ENCODE measurements at regions not wholly inside any gene's neighbourhood (a gene's known extent, or its start where the extent isn't known, plus 50 kb on each side); places are given as distances from the start of the nearest gene placed in this dataset.

GRCh38 chr5:135161221-135161620, 127.2 kb upstream of the PITX1 start:
- no peaks in the 10 kb centered on the region for H3K36me3 ChIP-seq (replicated peaks in 1 of 2; ENCODE audit: control insufficient read depth in 1 of 2, insufficient read depth in 2 of 2, low read length in 1 of 2)
- no peak overlapping the region for H3K27ac ChIP-seq (ENCODE audit: low read depth in 2 of 2, low read length in 1 of 2)
- ChIA-PET CTCF (no interaction called here), POLR2A (no interaction called here)
- no peak overlapping the region for H3K9ac ChIP-seq
- H3K9me3 ChIP-seq, result no peaks in the 10 kb centered on the region
- H3K9me2 ChIP-seq, result no peaks in the 10 kb centered on the region
- H3K4me2 ChIP-seq, result no peak overlapping the region
- no peaks in the 10 kb centered on the region for H4K20me1 ChIP-seq (ENCODE audit: insufficient read depth)
- H3K4me1 ChIP-seq (ENCODE audit: control insufficient read depth in 1 of 2, insufficient read depth in 2 of 2, low read depth in 1 of 2, low read length in 1 of 2), result no peaks in the 10 kb centered on the region
- DNase-seq, result no peak
- no peak for TF ChIP-seq EP300 (IDR thresholded peaks at IDR 0.05; ENCODE audit: borderline replicate concordance in 1 of 2, low read depth in 1 of 2, low read length in 1 of 2)
- no peak for TF ChIP-seq EZH2phosphoT487 (IDR thresholded peaks at IDR 0.05; ENCODE audit: borderline replicate concordance, low read depth)
- H2AFZ ChIP-seq (ENCODE audit: low read depth), result no peak overlapping the region
- 53% methylated on average over 1 of the region's 1 CpG for WGBS (ENCODE audit: low lambda C conversion rate)
- no peak overlapping the region for H3K4me3 ChIP-seq (ENCODE audit: low read depth in 2 of 2, low read length in 1 of 2)
- H3F3A ChIP-seq (replicated peaks; ENCODE audit: insufficient read depth), result no peaks in the 10 kb centered on the region
- no peaks in the 10 kb centered on the region; the same call in 1 of the 2 replicates for H3K27me3 ChIP-seq (ENCODE audit: insufficient read depth)
- no peaks in the 10 kb centered on the region for H3K79me2 ChIP-seq (ENCODE audit: insufficient read depth)

- ChIA-PET POLR2A (no interaction called here), CTCF (interaction anchor here (0.8 to 1.7 kb wide), 2 partner anchors 9 to 21 kb away, joined by 3 to 4 read pairs; no protein-coding TSS in a partner anchor)
- Histone ChIP-seq H3K79me2 (ENCODE audit: insufficient read depth) (no peaks in the 10 kb centered on the region), H3K27ac (ENCODE audit: low read depth in 2 of 2, low read length in 1 of 2) (no peak overlapping the region), H3K27me3 (ENCODE audit: insufficient read depth) (no peaks in the 10 kb centered on the region; the same call in 1 of the 2 replicates), H3K9ac (no peak overlapping the region), H3K4me2 (no peak overlapping the region), H3K9me2 (no peaks in the 10 kb centered on the region), H2AFZ (ENCODE audit: low read depth) (no peak overlapping the region), H3K4me1 (ENCODE audit: control insufficient read depth in 1 of 2, insufficient read depth in 2 of 2, low read depth in 1 of 2, low read length in 1 of 2) (no peaks in the 10 kb centered on the region), H4K20me1 (ENCODE audit: insufficient read depth) (no peaks in the 10 kb centered on the region), H3K9me3 (no peaks in the 10 kb centered on the region), H3F3A (replicated peaks; ENCODE audit: insufficient read depth) (no peaks in the 10 kb centered on the region), H3K36me3 (replicated peaks in 1 of 2; ENCODE audit: control insufficient read depth in 1 of 2, insufficient read depth in 2 of 2, low read length in 1 of 2) (no peaks in the 10 kb centered on the region), H3K4me3 (ENCODE audit: low read depth in 2 of 2, low read length in 1 of 2) (no peak overlapping the region)
- DNase-seq, result no peak
- TF ChIP-seq EZH2phosphoT487 (IDR thresholded peaks at IDR 0.05; ENCODE audit: borderline replicate concordance, low read depth) (no peak), RXRA (IDR thresholded peaks at IDR 0.05; ENCODE audit: borderline replicate concordance, low read depth) (no peak), SMC3 (IDR thresholded peaks at IDR 0.05; ENCODE audit: low read depth, low read length) (no peak)
- 35% methylated on average over 1 of the region's 1 CpG for WGBS (ENCODE audit: low lambda C conversion rate)
These were observed 126.1 kb upstream of the PITX1 start for GRCh38 chr5:135160036-135160675.

- no peaks in the 10 kb centered on the region; the same call in 1 of the 2 replicates for H3K27me3 ChIP-seq (ENCODE audit: insufficient read depth)
- no peaks in the 10 kb centered on the region for H3K79me2 ChIP-seq (ENCODE audit: insufficient read depth)
- H3K4me2 ChIP-seq, result no peak overlapping the region
- no peak overlapping the region for H3K9ac ChIP-seq
- ChIA-PET CTCF (interaction anchor here (0.8 to 1.7 kb wide), 2 partner anchors 9 to 22 kb away, joined by 3 to 4 read pairs; no protein-coding TSS in a partner anchor), POLR2A (no interaction called here)
- no peak for DNase-seq
- no peak overlapping the region for H3K4me3 ChIP-seq (ENCODE audit: low read depth in 2 of 2, low read length in 1 of 2)
- no peaks in the 10 kb centered on the region for H3F3A ChIP-seq (replicated peaks; ENCODE audit: insufficient read depth)
- H3K4me1 ChIP-seq (ENCODE audit: control insufficient read depth in 1 of 2, insufficient read depth in 2 of 2, low read depth in 1 of 2, low read length in 1 of 2), result no peaks in the 10 kb centered on the region
- no peak overlapping the region for H3K27ac ChIP-seq (ENCODE audit: low read depth in 2 of 2, low read length in 1 of 2)
- H3K9me3 ChIP-seq, result no peaks in the 10 kb centered on the region
- H3K36me3 ChIP-seq (replicated peaks in 1 of 2; ENCODE audit: control insufficient read depth in 1 of 2, insufficient read depth in 2 of 2, low read length in 1 of 2), result no peaks in the 10 kb centered on the region
- no peaks in the 10 kb centered on the region for H4K20me1 ChIP-seq (ENCODE audit: insufficient read depth)
- no peak overlapping the region for H2AFZ ChIP-seq (ENCODE audit: low read depth)
- H3K9me2 ChIP-seq, result no peaks in the 10 kb centered on the region
- TF ChIP-seq FOXM1 (IDR thresholded peaks at IDR 0.05; ENCODE audit: low read depth) (no peak), NFIC (IDR thresholded peaks at IDR 0.05; ENCODE audit: borderline replicate concordance) (no peak), ELF1 (IDR thresholded peaks at IDR 0.05) (no peak), TAF1 (IDR thresholded peaks at IDR 0.05; ENCODE audit: borderline replicate concordance, low read depth, low read length) (no peak), IRF3 (IDR thresholded peaks at IDR 0.05; ENCODE audit: low read depth, low read length) (no peak), POLR2AphosphoS5 (IDR thresholded peaks at IDR 0.05; ENCODE audit: low read depth, low read length) (no peak), JUND (IDR thresholded peaks at IDR 0.05) (no peak), SMC3 (IDR thresholded peaks at IDR 0.05; ENCODE audit: low read depth, low read length) (no peak), USF2 (IDR thresholded peaks at IDR 0.05; ENCODE audit: borderline replicate concordance, low read depth, low read length) (no peak), YY1 (IDR thresholded peaks at IDR 0.05; ENCODE audit: low read depth) (no peak), USF1 (IDR thresholded peaks at IDR 0.05; ENCODE audit: borderline replicate concordance, low read depth) (no peak), TCF12 (IDR thresholded peaks at IDR 0.05) (no peak), MAX (IDR thresholded peaks at IDR 0.05; ENCODE audit: low read depth) (no peak), ZBTB33 (IDR thresholded peaks at IDR 0.05; ENCODE audit: borderline replicate concordance, low read depth) (no peak), NRF1 (IDR thresholded peaks at IDR 0.05; ENCODE audit: low read depth, low read length) (no peak)
- WGBS (ENCODE audit: low lambda C conversion rate), result 33% methylated on average over 1 of the region's 1 CpG
These were observed 125.6 kb upstream of the PITX1 start for GRCh38 chr5:135159626-135160025.
